Astrocyte (in vitro differentiated cells and primary cell): ENCODE measurements at regions not wholly inside any gene's neighbourhood (a gene's known extent, or its start where the extent isn't known, plus 50 kb on each side); places are given as distances from the start of the nearest gene placed in this dataset.

Experiments used
- DNase-seq: peaks from one replicate; pipeline ENCODE4 v3.0.0-alpha.2; 2010; ENCODE audit warnings: low read depth
- FAIRE-seq: peaks from 2 replicates; lab custom pipeline; 2011; peaks lifted over from hg19 to GRCh38; lab: Jason Lieb, UNC
- H2AFZ ChIP-seq: 2 replicates; pipeline ENCODE4 v1.6.0; 2012; ENCODE audit warnings: low read depth, low read length, inconsistent platforms
- H3K27ac ChIP-seq: 2 replicates; pipeline ENCODE4 v1.5.1; 2011; ENCODE audit warnings: low read depth, low read length, inconsistent platforms
- H3K27me3 ChIP-seq: 2 replicates; pipeline ENCODE4 v1.6.0; 2011; ENCODE audit warnings: low read length, inconsistent platforms; ENCODE audit not compliant: insufficient read depth
- H3K36me3 ChIP-seq: 2 replicates; pipeline ENCODE4 v1.5.1; 2011; ENCODE audit warnings: low read length, inconsistent platforms; ENCODE audit not compliant: insufficient read depth
- H3K4me1 ChIP-seq: 2 replicates; pipeline ENCODE4 v1.5.1; 2011; ENCODE audit warnings: low read length, inconsistent platforms; ENCODE audit not compliant: insufficient read depth
- H3K4me2 ChIP-seq: 2 replicates; pipeline ENCODE4 v1.6.0; 2012; ENCODE audit warnings: low read length, inconsistent platforms
- H3K4me3 ChIP-seq: 2 replicates; pipeline ENCODE4 v1.5.1; 2011; ENCODE audit warnings: low read depth, mild to moderate bottlenecking, low read length, inconsistent platforms; ENCODE audit not compliant: insufficient read depth
- H3K79me2 ChIP-seq: 2 replicates; pipeline ENCODE4 v1.6.0; 2012; ENCODE audit warnings: mild to moderate bottlenecking, low read length, inconsistent platforms; ENCODE audit not compliant: insufficient read depth
- H3K9ac ChIP-seq: 2 replicates; pipeline ENCODE4 v1.6.0; 2012; ENCODE audit warnings: mild to moderate bottlenecking, low read length, inconsistent platforms
- H3K9me3 ChIP-seq: 2 replicates; pipeline ENCODE4 v1.5.1; 2012; ENCODE audit warnings: low read depth, mild to moderate bottlenecking, low read length, inconsistent platforms; ENCODE audit not compliant: insufficient read depth
- H4K20me1 ChIP-seq: 2 replicates; pipeline ENCODE4 v1.6.0; 2012; ENCODE audit warnings: low read length, inconsistent platforms; ENCODE audit not compliant: insufficient read depth
- H3K27ac Mint-ChIP-seq: one replicate; pipeline ENCODE4 v1.8.0; 2021; ENCODE audit warnings: mild to moderate bottlenecking, mixed read lengths; ENCODE audit not compliant: unreplicated experiment
- H3K27me3 Mint-ChIP-seq: one replicate; pipeline ENCODE4 v1.8.0; 2021; ENCODE audit warnings: low read depth, mixed read lengths; ENCODE audit not compliant: unreplicated experiment
- H3K36me3 Mint-ChIP-seq: one replicate; pipeline ENCODE4 v1.8.0; 2021; ENCODE audit warnings: low read depth, mixed read lengths; ENCODE audit not compliant: unreplicated experiment
- H3K4me1 Mint-ChIP-seq: one replicate; pipeline ENCODE4 v1.8.0; 2021; ENCODE audit warnings: low read depth, mixed read lengths; ENCODE audit not compliant: unreplicated experiment
- H3K4me3 Mint-ChIP-seq: one replicate; pipeline ENCODE4 v1.8.0; 2021; ENCODE audit warnings: mild to moderate bottlenecking, moderate library complexity, mixed read lengths; ENCODE audit not compliant: unreplicated experiment
- H3K9me3 Mint-ChIP-seq: one replicate; pipeline ENCODE4 v1.8.0; 2021; ENCODE audit warnings: mild to moderate bottlenecking, mixed read lengths; ENCODE audit not compliant: unreplicated experiment
- CTCF ChIP-seq: IDR thresholded peaks from 2 replicates; pipeline ENCODE4 v1.5.1; 2011; ENCODE audit warnings: low read depth, mild to moderate bottlenecking, inconsistent platforms, low read length, moderate library complexity; ENCODE audit not compliant: insufficient read depth
- EZH2 ChIP-seq: IDR thresholded peaks from 2 replicates; pipeline ENCODE4 v1.6.1; 2012; ENCODE audit warnings: mild to moderate bottlenecking, low read length, inconsistent platforms; ENCODE audit not compliant: insufficient read depth

- no peak overlapping the region for H3K27ac Mint-ChIP-seq
- Histone ChIP-seq H3K79me2 (no peaks in the 10 kb centered on the region), H3K9ac (no peak overlapping the region), H3K36me3 (no peaks in the 10 kb centered on the region), H3K4me3 (no peak overlapping the region), H3K9me3 (no peaks in the 10 kb centered on the region), H2AFZ (no peak overlapping the region), H3K27ac (no peak overlapping the region), H4K20me1 (no peaks in the 10 kb centered on the region), H3K4me1 (no peaks in the 10 kb centered on the region), H3K27me3 (no peaks in the 10 kb centered on the region), H3K4me2 (no peak overlapping the region)
- no peak for DNase-seq
- no peaks in the 10 kb centered on the region for H3K9me3 Mint-ChIP-seq
- no peaks in the 10 kb centered on the region for H3K36me3 Mint-ChIP-seq
- TF ChIP-seq EZH2 (no peak), CTCF (no peak)
- peaks cover 5% of the 10 kb centered on the region for H3K4me1 Mint-ChIP-seq
- FAIRE-seq = no peak
- H3K27me3 Mint-ChIP-seq = no peaks in the 10 kb centered on the region
- H3K4me3 Mint-ChIP-seq = no peak overlapping the region
Measured at GRCh38 chr7:86470763-86471162, 172.9 kb upstream of the GRM3 start.

GRCh38 chr7:86469680-86470295, 173.9 kb upstream of the GRM3 start:
- H3K79me2 ChIP-seq = no peaks in the 10 kb centered on the region
- H3K4me1 ChIP-seq = no peaks in the 10 kb centered on the region
- no peaks in the 10 kb centered on the region for H3K9me3 ChIP-seq
- TF ChIP-seq EZH2 = no peak
- TF ChIP-seq CTCF = peak; percentile 87
- DNase-seq (peak; percentile 49), FAIRE-seq (peak; percentile 56)
- no peaks in the 10 kb centered on the region for H3K36me3 ChIP-seq
- no peak overlapping the region for H3K9ac ChIP-seq
- Mint-ChIP-seq H3K4me1 (peaks cover 5% of the 10 kb centered on the region), H3K4me3 (no peak overlapping the region), H3K9me3 (no peaks in the 10 kb centered on the region), H3K27me3 (no peaks in the 10 kb centered on the region), H3K36me3 (no peaks in the 10 kb centered on the region), H3K27ac (no peak overlapping the region)
- no peak overlapping the region for H3K4me2 ChIP-seq
- H4K20me1 ChIP-seq = no peaks in the 10 kb centered on the region
- H2AFZ ChIP-seq = no peak overlapping the region
- H3K27me3 ChIP-seq = no peaks in the 10 kb centered on the region
- H3K27ac ChIP-seq = no peak overlapping the region
- H3K4me3 ChIP-seq = no peak overlapping the region

- no peaks in the 10 kb centered on the region for H3K36me3 ChIP-seq
- H3K27me3 ChIP-seq = no peaks in the 10 kb centered on the region
- no peaks in the 10 kb centered on the region for H3K27me3 Mint-ChIP-seq
- FAIRE-seq (no peak), DNase-seq (no peak)
- no peaks in the 10 kb centered on the region for H3K4me1 Mint-ChIP-seq
- no peak overlapping the region for H3K27ac Mint-ChIP-seq
- no peaks in the 10 kb centered on the region for H3K4me1 ChIP-seq
- no peaks in the 10 kb centered on the region for H3K9me3 ChIP-seq
- no peaks in the 10 kb centered on the region for H4K20me1 ChIP-seq
- H3K9ac ChIP-seq = no peak overlapping the region
- no peaks in the 10 kb centered on the region for H3K36me3 Mint-ChIP-seq
- H3K79me2 ChIP-seq = no peaks in the 10 kb centered on the region
- H3K9me3 Mint-ChIP-seq = no peaks in the 10 kb centered on the region
- no peak overlapping the region for H3K27ac ChIP-seq
- no peak overlapping the region for H3K4me3 Mint-ChIP-seq
- TF ChIP-seq EZH2 = no peak
- no peak for TF ChIP-seq CTCF
- H3K4me2 ChIP-seq = no peak overlapping the region
- no peak overlapping the region for H3K4me3 ChIP-seq
- H2AFZ ChIP-seq = no peak overlapping the region
Measured at GRCh38 chr7:86454753-86455152, 189.0 kb upstream of the GRM3 start.
